Suprapubic skin (tissue), 4 donors: ENCODE measurements at regions not wholly inside any gene's neighbourhood (a gene's known extent, or its start where the extent isn't known, plus 50 kb on each side); places are given as distances from the start of the nearest gene placed in this dataset.

Experiments
- POLR2A ChIP-seq, 2 donors: fragments of 450-650 bp; IDR thresholded peaks; one replicate each; pipeline ENCODE4 v1.6.1; 2017; ENCODE audit warnings: antibody characterized with exemption in 2 of 2, mild to moderate bottlenecking in 2 of 2, moderate library complexity in 2 of 2
- POLR2AphosphoS5 ChIP-seq, 3 donors: sonication (generic); formaldehyde crosslinking; IDR thresholded peaks; one replicate each; pipeline ENCODE4 v1.6.1; 2017; ENCODE audit warnings: antibody characterized with exemption in 3 of 3
- TF ChIP-seq, protein P1 (sequence below), 2 donors: fragments of 200-600 bp in 1 of 2; fragments of 450-650 bp in 1 of 2; sonication (generic) in 1 of 2; IDR thresholded peaks; one replicate each; pipeline ENCODE4 v1.5.1; 2016 to 2019; ENCODE audit warnings: antibody characterized with exemption in 2 of 2, mild to moderate bottlenecking in 1 of 2, moderate library complexity in 1 of 2

DNA sequence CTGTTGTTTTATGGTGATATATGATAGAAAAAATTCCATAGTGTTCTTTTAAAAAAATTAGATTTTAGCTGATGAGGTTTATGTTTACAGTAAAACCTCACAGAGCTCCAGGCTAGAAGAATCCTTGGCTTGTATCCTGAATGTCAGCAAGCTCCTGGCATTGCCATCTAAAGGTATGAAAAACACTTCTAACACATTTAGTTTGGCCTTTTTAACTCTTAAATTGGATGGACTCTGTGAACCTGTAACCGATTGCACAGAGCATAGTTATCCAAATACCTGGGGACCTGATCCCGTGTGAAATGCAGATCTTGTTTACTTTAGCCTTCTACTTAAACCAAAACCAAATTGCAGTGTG, 241.1 kb upstream of the DCN start:
- TF ChIP-seq POLR2A (IDR thresholded peaks at IDR 0.05), result no peak
- TF ChIP-seq, protein P1, sequence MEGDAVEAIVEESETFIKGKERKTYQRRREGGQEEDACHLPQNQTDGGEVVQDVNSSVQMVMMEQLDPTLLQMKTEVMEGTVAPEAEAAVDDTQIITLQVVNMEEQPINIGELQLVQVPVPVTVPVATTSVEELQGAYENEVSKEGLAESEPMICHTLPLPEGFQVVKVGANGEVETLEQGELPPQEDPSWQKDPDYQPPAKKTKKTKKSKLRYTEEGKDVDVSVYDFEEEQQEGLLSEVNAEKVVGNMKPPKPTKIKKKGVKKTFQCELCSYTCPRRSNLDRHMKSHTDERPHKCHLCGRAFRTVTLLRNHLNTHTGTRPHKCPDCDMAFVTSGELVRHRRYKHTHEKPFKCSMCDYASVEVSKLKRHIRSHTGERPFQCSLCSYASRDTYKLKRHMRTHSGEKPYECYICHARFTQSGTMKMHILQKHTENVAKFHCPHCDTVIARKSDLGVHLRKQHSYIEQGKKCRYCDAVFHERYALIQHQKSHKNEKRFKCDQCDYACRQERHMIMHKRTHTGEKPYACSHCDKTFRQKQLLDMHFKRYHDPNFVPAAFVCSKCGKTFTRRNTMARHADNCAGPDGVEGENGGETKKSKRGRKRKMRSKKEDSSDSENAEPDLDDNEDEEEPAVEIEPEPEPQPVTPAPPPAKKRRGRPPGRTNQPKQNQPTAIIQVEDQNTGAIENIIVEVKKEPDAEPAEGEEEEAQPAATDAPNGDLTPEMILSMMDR (IDR thresholded peaks at IDR 0.05), result no peak
- no peak for TF ChIP-seq POLR2AphosphoS5 (IDR thresholded peaks at IDR 0.05)
